ENCODE measurements at regions not wholly inside any gene's neighbourhood (a gene's known extent, or its start where the extent isn't known, plus 50 kb on each side); places are given as distances from the start of the nearest gene placed in this dataset.

- Mint-ChIP-seq H3K4me3 (no peak overlapping the region), H3K4me1 (peaks cover 6% of the 10 kb centered on the region), H3K36me3 (ENCODE audit: low read depth) (no peaks in the 10 kb centered on the region), H3K27ac (no peak overlapping the region), H3K27me3 (ENCODE audit: insufficient read depth) (no peaks in the 10 kb centered on the region), H3K9me3 (no peaks in the 10 kb centered on the region)
- no peaks in the 10 kb centered on the region for H3K9me3 ChIP-seq (ENCODE audit: control insufficient read depth, low read length)
- H3K27ac ChIP-seq (ENCODE audit: low read depth, low read length): no peak overlapping the region
- DNase-seq: no peak
- WGBS, 2 experiments (ENCODE audit: insufficient coverage in 1 of 2, insufficient read length in 1 of 2): 85% methylated on average over 2 of the region's 2 CpGs; no CpG with 5 or more reads in 1 of the 2 experiments
- TF ChIP-seq, protein P1, sequence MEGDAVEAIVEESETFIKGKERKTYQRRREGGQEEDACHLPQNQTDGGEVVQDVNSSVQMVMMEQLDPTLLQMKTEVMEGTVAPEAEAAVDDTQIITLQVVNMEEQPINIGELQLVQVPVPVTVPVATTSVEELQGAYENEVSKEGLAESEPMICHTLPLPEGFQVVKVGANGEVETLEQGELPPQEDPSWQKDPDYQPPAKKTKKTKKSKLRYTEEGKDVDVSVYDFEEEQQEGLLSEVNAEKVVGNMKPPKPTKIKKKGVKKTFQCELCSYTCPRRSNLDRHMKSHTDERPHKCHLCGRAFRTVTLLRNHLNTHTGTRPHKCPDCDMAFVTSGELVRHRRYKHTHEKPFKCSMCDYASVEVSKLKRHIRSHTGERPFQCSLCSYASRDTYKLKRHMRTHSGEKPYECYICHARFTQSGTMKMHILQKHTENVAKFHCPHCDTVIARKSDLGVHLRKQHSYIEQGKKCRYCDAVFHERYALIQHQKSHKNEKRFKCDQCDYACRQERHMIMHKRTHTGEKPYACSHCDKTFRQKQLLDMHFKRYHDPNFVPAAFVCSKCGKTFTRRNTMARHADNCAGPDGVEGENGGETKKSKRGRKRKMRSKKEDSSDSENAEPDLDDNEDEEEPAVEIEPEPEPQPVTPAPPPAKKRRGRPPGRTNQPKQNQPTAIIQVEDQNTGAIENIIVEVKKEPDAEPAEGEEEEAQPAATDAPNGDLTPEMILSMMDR (conservative IDR thresholded peaks at IDR 0.05): peak; percentile 62
- H3K36me3 ChIP-seq (ENCODE audit: control insufficient read depth, insufficient read depth, low read length): no peaks in the 10 kb centered on the region
- no peaks in the 10 kb centered on the region for H3K4me1 ChIP-seq (ENCODE audit: control insufficient read depth, insufficient read depth, low read length)
- H3K27me3 ChIP-seq (ENCODE audit: control insufficient read depth, insufficient read depth, low read length, poor library complexity, severe bottlenecking): no peaks in the 10 kb centered on the region
- no peak overlapping the region for H3K4me3 ChIP-seq (ENCODE audit: low read length)
- no peak overlapping the region for H3K9ac ChIP-seq (ENCODE audit: extremely low read depth, low read length, poor library complexity, severe bottlenecking)
Observed at GRCh38 chr5:164048359-164048926, 543.0 kb downstream of the MAT2B start.

DNA sequence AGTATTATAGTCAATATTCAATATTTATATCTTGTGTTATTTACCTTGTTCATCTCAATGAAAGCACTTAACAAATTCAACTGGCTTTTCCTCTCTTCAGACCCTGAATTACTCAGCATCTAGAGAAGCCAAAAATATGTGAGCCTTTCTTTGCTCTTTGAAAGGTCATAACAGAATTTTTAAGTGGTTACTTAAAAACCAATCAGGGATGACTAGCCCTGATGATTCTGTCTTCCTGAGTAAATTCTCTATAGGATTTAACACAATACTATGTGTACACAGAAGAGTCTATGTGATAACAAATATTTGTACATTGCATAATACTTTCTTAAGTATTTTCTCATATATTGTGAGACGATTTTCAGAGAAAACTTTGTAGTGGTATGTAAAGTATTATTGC lies 546.3 kb downstream of the MAT2B start:
- TF ChIP-seq, protein P1 (conservative IDR thresholded peaks at IDR 0.05): no peak
- no peaks in the 10 kb centered on the region for H3K27me3 Mint-ChIP-seq (ENCODE audit: insufficient read depth)
- Histone ChIP-seq H3K36me3 (ENCODE audit: control insufficient read depth, insufficient read depth, low read length) (no peaks in the 10 kb centered on the region), H3K27ac (ENCODE audit: low read depth, low read length) (no peak overlapping the region), H3K4me3 (ENCODE audit: low read length) (no peak overlapping the region), H3K9ac (ENCODE audit: extremely low read depth, low read length, poor library complexity, severe bottlenecking) (no peak overlapping the region), H3K27me3 (ENCODE audit: control insufficient read depth, insufficient read depth, low read length, poor library complexity, severe bottlenecking) (no peaks in the 10 kb centered on the region), H3K4me1 (ENCODE audit: control insufficient read depth, insufficient read depth, low read length) (no peaks in the 10 kb centered on the region), H3K9me3 (ENCODE audit: control insufficient read depth, low read length) (no peaks in the 10 kb centered on the region)
- peaks cover 6% of the 10 kb centered on the region for H3K4me1 Mint-ChIP-seq
- H3K36me3 Mint-ChIP-seq (ENCODE audit: low read depth): no peaks in the 10 kb centered on the region
- no peak for DNase-seq
- no peaks in the 10 kb centered on the region for H3K9me3 Mint-ChIP-seq
- 80% methylated on average over 1 of the region's 1 CpG; no CpG with 5 or more reads in 1 of the 2 experiments for WGBS, 2 experiments (ENCODE audit: insufficient coverage in 1 of 2, insufficient read length in 1 of 2)
- no peak overlapping the region for H3K4me3 Mint-ChIP-seq
- no peak overlapping the region for H3K27ac Mint-ChIP-seq

DNA sequence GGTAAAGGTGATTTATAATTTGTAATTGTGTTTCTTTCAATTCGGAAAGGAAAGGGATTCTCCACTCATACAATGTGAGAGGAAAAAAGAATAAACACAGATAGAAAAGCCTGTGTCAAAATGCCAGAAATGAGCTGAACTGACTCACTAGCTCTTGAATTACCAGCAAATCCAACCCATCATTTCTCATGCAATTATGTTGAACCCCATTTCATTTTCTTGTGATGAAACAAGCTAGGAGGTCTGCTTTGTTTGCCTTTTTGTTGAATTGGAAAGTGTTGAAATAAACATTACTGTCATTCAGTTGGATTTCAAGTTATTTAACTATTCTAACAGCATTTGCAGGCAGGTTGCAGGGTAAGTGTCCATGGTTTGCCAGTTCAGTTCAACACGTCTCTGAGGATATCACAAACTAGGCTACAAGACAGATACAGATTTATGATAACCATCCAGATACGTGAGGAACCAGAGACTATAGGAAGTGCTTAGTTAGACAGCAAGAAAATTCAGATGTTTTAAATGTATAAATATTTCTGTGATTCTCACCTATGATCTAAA lies 547.2 kb downstream of the MAT2B start:
- no peaks in the 10 kb centered on the region for H3K4me1 ChIP-seq (ENCODE audit: control insufficient read depth, insufficient read depth, low read length)
- Mint-ChIP-seq H3K9me3 (no peaks in the 10 kb centered on the region), H3K27ac (no peak overlapping the region)

More for the DNA sequence above, 547.2 kb downstream of the MAT2B start:
- WGBS, 2 experiments (ENCODE audit: insufficient coverage in 1 of 2, insufficient read length in 1 of 2): 79 to 100% methylated on average over 1 to 3 of the region's 3 CpGs
- Histone ChIP-seq H3K9me3 (ENCODE audit: control insufficient read depth, low read length) (no peaks in the 10 kb centered on the region), H3K36me3 (ENCODE audit: control insufficient read depth, insufficient read depth, low read length) (no peaks in the 10 kb centered on the region), H3K27me3 (ENCODE audit: control insufficient read depth, insufficient read depth, low read length, poor library complexity, severe bottlenecking) (no peaks in the 10 kb centered on the region), H3K4me3 (ENCODE audit: low read length) (no peak overlapping the region), H3K27ac (ENCODE audit: low read depth, low read length) (no peak overlapping the region), H3K9ac (ENCODE audit: extremely low read depth, low read length, poor library complexity, severe bottlenecking) (no peak overlapping the region)
- H3K4me1 Mint-ChIP-seq: peaks cover 6% of the 10 kb centered on the region
- no peak overlapping the region for H3K4me3 Mint-ChIP-seq
- no peak for DNase-seq
- H3K27me3 Mint-ChIP-seq (ENCODE audit: insufficient read depth): no peaks in the 10 kb centered on the region
- TF ChIP-seq, protein P1 (conservative IDR thresholded peaks at IDR 0.05): no peak
- no peaks in the 10 kb centered on the region for H3K36me3 Mint-ChIP-seq (ENCODE audit: low read depth)

Measured in endodermal cell (in vitro differentiated cells).